H9 (cell line): ENCODE measurements at regions not wholly inside any gene's neighbourhood (a gene's known extent, or its start where the extent isn't known, plus 50 kb on each side); places are given as distances from the start of the nearest gene placed in this dataset.

ENCODE experiments used
- DNase-seq: peaks from one replicate; pipeline ENCODE4 v3.0.0-alpha.2; 2017
- H2AFZ ChIP-seq: one replicate; pipeline ENCODE4 v1.6.1; 2013; ENCODE audit warnings: mild to moderate bottlenecking, low read length, control low read depth, moderate library complexity
- H2AK5ac ChIP-seq: 2 replicates; pipeline ENCODE4 v1.6.1; 2013; ENCODE audit warnings: low read length, control low read depth, mixed read lengths; ENCODE audit not compliant: insufficient read length
- H2BK120ac ChIP-seq: one replicate; pipeline ENCODE4 v1.6.1; 2013; ENCODE audit warnings: low read depth, mild to moderate bottlenecking, low read length, control low read depth, inconsistent platforms; ENCODE audit not compliant: poor library complexity, severe bottlenecking
- H2BK12ac ChIP-seq: 2 replicates; pipeline ENCODE4 v1.6.1; 2013; ENCODE audit warnings: low read length, control low read depth, mixed read lengths, low read depth; ENCODE audit not compliant: insufficient read length
- H2BK15ac ChIP-seq: 2 replicates; pipeline ENCODE4 v1.6.1; 2013; ENCODE audit warnings: low read depth, low read length, control low read depth
- H2BK20ac ChIP-seq: one replicate; pipeline ENCODE4 v1.6.1; 2013; ENCODE audit warnings: low read depth, mild to moderate bottlenecking, low read length, control low read depth, inconsistent platforms; ENCODE audit not compliant: poor library complexity, severe bottlenecking
- H2BK5ac ChIP-seq: 2 replicates; pipeline ENCODE4 v1.6.1; 2013; ENCODE audit warnings: low read length, control low read depth, mixed read lengths; ENCODE audit not compliant: insufficient read length
- H3K14ac ChIP-seq: 2 replicates; pipeline ENCODE4 v1.6.1; 2013; ENCODE audit warnings: low read length, control low read depth; ENCODE audit not compliant: insufficient read depth
- H3K18ac ChIP-seq: 2 replicates; pipeline ENCODE4 v1.6.1; 2013; ENCODE audit warnings: low read depth, mild to moderate bottlenecking, mixed read lengths, low read length, control low read depth; ENCODE audit not compliant: insufficient read length
- H3K23ac ChIP-seq: 2 replicates; pipeline ENCODE4 v1.6.1; 2013; ENCODE audit warnings: low read length, control low read depth, mixed read lengths, low read depth; ENCODE audit not compliant: insufficient read length
- H3K23me2 ChIP-seq: 2 replicates; pipeline ENCODE4 v1.6.1; 2013; ENCODE audit warnings: low read depth, mild to moderate bottlenecking, mixed read lengths, low read length, control low read depth; ENCODE audit not compliant: insufficient read length, poor library complexity, severe bottlenecking
- H3K27ac ChIP-seq: 2 replicates; pipeline ENCODE4 v1.5.1; 2013; ENCODE audit warnings: low read length, control low read depth, mixed read lengths, low read depth; ENCODE audit not compliant: insufficient read length
- H3K27me3 ChIP-seq: 2 replicates; pipeline ENCODE4 v1.6.1; 2013; ENCODE audit warnings: low read length, control low read depth, inconsistent platforms; ENCODE audit not compliant: insufficient read depth
- H3K4ac ChIP-seq: 2 replicates; pipeline ENCODE4 v1.6.1; 2013; ENCODE audit warnings: low read depth, mild to moderate bottlenecking, control low read depth, inconsistent platforms, low read length, moderate library complexity
- H3K4me1 ChIP-seq: 2 replicates; pipeline ENCODE4 v1.6.1; 2013; ENCODE audit warnings: low read length, control low read depth, inconsistent platforms; ENCODE audit not compliant: insufficient read depth
- H3K4me2 ChIP-seq: 2 replicates; pipeline ENCODE4 v1.6.1; 2013; ENCODE audit warnings: low read length, control low read depth, mixed read lengths; ENCODE audit not compliant: insufficient read length, insufficient read depth
- H3K56ac ChIP-seq: 2 replicates; pipeline ENCODE4 v1.6.1; 2013; ENCODE audit warnings: low read depth, mild to moderate bottlenecking, mixed read lengths, low read length, control low read depth; ENCODE audit not compliant: insufficient read length
- H3K79me1 ChIP-seq: 2 replicates; pipeline ENCODE4 v1.6.1; 2013; ENCODE audit warnings: low read depth, mild to moderate bottlenecking, moderate library complexity, low read length, control low read depth, inconsistent platforms; ENCODE audit not compliant: insufficient read depth, poor library complexity, severe bottlenecking
- H3K79me2 ChIP-seq: 2 replicates; pipeline ENCODE4 v1.6.1; 2013; ENCODE audit warnings: low read length, control low read depth, inconsistent platforms; ENCODE audit not compliant: insufficient read depth
- H3K9ac ChIP-seq: 2 replicates; pipeline ENCODE4 v1.6.1; 2013; ENCODE audit warnings: low read length, control low read depth, mixed read lengths; ENCODE audit not compliant: insufficient read length; ENCODE audit errors: extremely low read depth
- H3K9me3 ChIP-seq: one replicate; pipeline ENCODE4 v1.6.1; 2013; ENCODE audit warnings: low read depth, low read length, inconsistent platforms; ENCODE audit not compliant: control insufficient read depth
- H3T11ph ChIP-seq: one replicate; pipeline ENCODE4 v1.6.1; 2013; ENCODE audit warnings: mild to moderate bottlenecking, low read length, control low read depth, inconsistent platforms
- H4K20me1 ChIP-seq: one replicate; pipeline ENCODE4 v1.6.1; 2013; ENCODE audit not compliant: control insufficient read depth, insufficient read length, insufficient read depth
- H4K5ac ChIP-seq: 2 replicates; pipeline ENCODE4 v1.6.1; 2013; ENCODE audit warnings: low read depth, mild to moderate bottlenecking, mixed read lengths, low read length, control low read depth; ENCODE audit not compliant: insufficient read length
- H4K8ac ChIP-seq: replicated peaks from 2 replicates; pipeline ENCODE4 v1.6.1; 2013; ENCODE audit warnings: low read length, control low read depth, mixed read lengths, low read depth; ENCODE audit not compliant: insufficient read length
- H4K91ac ChIP-seq: 2 replicates; pipeline ENCODE4 v1.6.1; 2013; ENCODE audit warnings: low read depth, mild to moderate bottlenecking, moderate library complexity, mixed read lengths, low read length, control low read depth; ENCODE audit not compliant: insufficient read length
- H3K27ac Mint-ChIP-seq, 3 experiments: 2 replicates in 2 of 3; 3 replicates in 1 of 3; pipeline ENCODE4 v1.8.0; 2020 to 2021; ENCODE audit warnings: mixed read lengths in 3 of 3, mild to moderate bottlenecking in 1 of 3, moderate library complexity in 1 of 3
- H3K27me3 Mint-ChIP-seq: 2 replicates; pipeline ENCODE4 v1.8.0; 2021; ENCODE audit warnings: low read depth, mild to moderate bottlenecking, moderate library complexity, mixed read lengths
- H3K36me3 Mint-ChIP-seq, 3 experiments: 2 replicates in 2 of 3; 3 replicates in 1 of 3; pipeline ENCODE4 v1.8.0; 2020 to 2021; ENCODE audit warnings: low read depth in 3 of 3, mixed read lengths in 3 of 3; ENCODE audit not compliant: insufficient read depth in 1 of 3
- H3K4me1 Mint-ChIP-seq, 2 experiments: 2 replicates each; pipeline ENCODE4 v1.8.0; 2020; ENCODE audit warnings: mixed read lengths in 2 of 2
- H3K4me3 Mint-ChIP-seq, 2 experiments: 2 replicates in 1 of 2; 3 replicates in 1 of 2; pipeline ENCODE4 v1.8.0; 2020 to 2021; ENCODE audit warnings: mild to moderate bottlenecking in 2 of 2, mixed read lengths in 2 of 2, moderate library complexity in 1 of 2
- H3K9me3 Mint-ChIP-seq, 2 experiments: 2 replicates in 1 of 2; 3 replicates in 1 of 2; pipeline ENCODE4 v1.8.0; 2020; ENCODE audit warnings: mild to moderate bottlenecking in 2 of 2, mixed read lengths in 2 of 2, moderate library complexity in 1 of 2
- WGBS: extraction: QIAGEN DNeasy Blood & Tissue Kit; methylation state at CpG from one replicate; pipeline ENCODE4 v1.1.7; 2013; ENCODE audit warnings: missing lambda C conversion rate, low lambda C conversion rate, mixed read lengths; ENCODE audit not compliant: insufficient read length; ENCODE audit errors: extremely low coverage; 5-methylcytosine and 5-hydroxymethylcytosine counted together
- TF ChIP-seq, protein P1 (sequence below): fragments of 200-600 bp; sonication (generic); conservative IDR thresholded peaks from 3 replicates; pipeline ENCODE4 v1.8.0; 2021; ENCODE audit warnings: antibody characterized with exemption, mild to moderate bottlenecking

DNA sequence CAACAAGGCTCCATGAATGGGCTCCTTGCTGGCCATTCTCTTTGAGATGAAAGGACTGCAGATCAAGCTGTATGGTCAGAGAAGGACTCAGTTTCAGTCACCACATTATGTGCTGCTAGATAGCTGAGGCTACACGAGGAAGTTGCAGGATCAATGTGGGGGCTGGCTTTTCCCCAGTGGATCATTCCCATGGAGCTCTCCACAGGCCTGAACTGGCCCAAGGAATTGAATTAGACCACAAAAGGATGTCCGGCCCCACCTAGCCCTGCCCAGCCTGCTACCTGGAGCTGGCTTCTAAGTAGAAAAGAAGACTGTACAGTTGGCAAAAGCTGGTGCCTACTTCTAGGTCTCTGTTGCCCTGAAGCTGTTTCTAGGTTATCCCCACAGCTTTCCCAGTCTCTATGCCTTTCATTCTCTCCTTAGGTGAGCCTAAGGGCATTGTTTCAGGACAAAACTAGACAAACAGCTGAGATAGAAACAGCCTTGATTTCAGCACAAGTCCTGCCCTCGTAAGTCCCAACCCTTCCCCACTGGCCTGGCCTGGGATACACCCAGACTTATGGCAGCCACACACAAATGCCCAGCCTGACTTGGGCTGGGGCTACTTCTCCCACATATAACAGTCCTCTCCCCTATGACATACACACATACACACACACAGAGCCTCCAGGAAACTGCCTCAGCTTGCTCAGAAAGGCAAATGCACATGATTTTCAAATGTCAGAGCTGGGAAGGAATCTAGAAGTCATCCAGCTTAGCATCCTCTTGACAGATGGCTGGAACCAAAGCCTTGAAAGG is 129.1 kb upstream of the NCAM1 start:
- Mint-ChIP-seq H3K36me3 (no peaks in the 10 kb centered on the region; a peak in 1 of 7 replicates), H3K4me3 (no peak overlapping the region), H3K4me1 (peaks cover 4 to 14% of the 10 kb centered on the region in 2 experiments; a peak in 2 of 4 replicates), H3K9me3 (peaks cover 0 to 3% of the 10 kb centered on the region in 2 experiments; a peak in 2 of 5 replicates), H3K27ac (no peak overlapping the region), H3K27me3 (no peaks in the 10 kb centered on the region)
- Histone ChIP-seq H2BK15ac (no peak overlapping the region), H3K23me2 (no peaks in the 10 kb centered on the region), H4K8ac (no peak overlapping the region), H3K4me1 (no peaks in the 10 kb centered on the region), H4K91ac (no peak overlapping the region), H2BK120ac (no peak overlapping the region), H3K9me3 (no peaks in the 10 kb centered on the region), H3K79me2 (no peaks in the 10 kb centered on the region; the same call in 1 of the 2 replicates), H3K4ac (no peak overlapping the region), H2BK12ac (no peak overlapping the region), H3K14ac (no peak overlapping the region), H4K5ac (no peak overlapping the region), H3K18ac (no peak overlapping the region), H3K4me2 (no peak overlapping the region), H2BK20ac (no peak overlapping the region), H2AK5ac (no peak overlapping the region), H3K23ac (no peak overlapping the region), H3K9ac (no peak overlapping the region), H4K20me1 (no peaks in the 10 kb centered on the region), H2AFZ (no peak overlapping the region), H3K56ac (no peak overlapping the region), H3K27me3 (no peaks in the 10 kb centered on the region), H3K27ac (no peak overlapping the region), H3K79me1 (no peaks in the 10 kb centered on the region), H3T11ph (no peak overlapping the region), H2BK5ac (no peak overlapping the region)
- DNase-seq = no peak
- no CpG with 5 or more reads among the region's 3 CpGs for WGBS
- TF ChIP-seq, protein P1, sequence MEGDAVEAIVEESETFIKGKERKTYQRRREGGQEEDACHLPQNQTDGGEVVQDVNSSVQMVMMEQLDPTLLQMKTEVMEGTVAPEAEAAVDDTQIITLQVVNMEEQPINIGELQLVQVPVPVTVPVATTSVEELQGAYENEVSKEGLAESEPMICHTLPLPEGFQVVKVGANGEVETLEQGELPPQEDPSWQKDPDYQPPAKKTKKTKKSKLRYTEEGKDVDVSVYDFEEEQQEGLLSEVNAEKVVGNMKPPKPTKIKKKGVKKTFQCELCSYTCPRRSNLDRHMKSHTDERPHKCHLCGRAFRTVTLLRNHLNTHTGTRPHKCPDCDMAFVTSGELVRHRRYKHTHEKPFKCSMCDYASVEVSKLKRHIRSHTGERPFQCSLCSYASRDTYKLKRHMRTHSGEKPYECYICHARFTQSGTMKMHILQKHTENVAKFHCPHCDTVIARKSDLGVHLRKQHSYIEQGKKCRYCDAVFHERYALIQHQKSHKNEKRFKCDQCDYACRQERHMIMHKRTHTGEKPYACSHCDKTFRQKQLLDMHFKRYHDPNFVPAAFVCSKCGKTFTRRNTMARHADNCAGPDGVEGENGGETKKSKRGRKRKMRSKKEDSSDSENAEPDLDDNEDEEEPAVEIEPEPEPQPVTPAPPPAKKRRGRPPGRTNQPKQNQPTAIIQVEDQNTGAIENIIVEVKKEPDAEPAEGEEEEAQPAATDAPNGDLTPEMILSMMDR = no peak
